SU-DHL-6 (cell line): ENCODE measurements at regions not wholly inside any gene's neighbourhood (a gene's known extent, or its start where the extent isn't known, plus 50 kb on each side); places are given as distances from the start of the nearest gene placed in this dataset.

ENCODE experiments used
- H2AFZ ChIP-seq: fragments of 200-600 bp; sonication (generic); 2 replicates; pipeline ENCODE4 v1.6.1; 2014; ENCODE audit warnings: low read depth, mild to moderate bottlenecking, moderate library complexity, mixed read lengths, antibody characterized with exemption, low read length; ENCODE audit not compliant: severe bottlenecking
- H3F3A ChIP-seq: fragments of 200-600 bp; shearing (Covaris generic); 2 replicates; pipeline ENCODE4 v1.6.0; 2016; ENCODE audit warnings: antibody characterized with exemption, mild to moderate bottlenecking; ENCODE audit not compliant: insufficient read depth
- H3K27ac ChIP-seq: fragments of 200-600 bp; sonication (generic); 2 replicates; pipeline ENCODE4 v1.5.1; 2016; ENCODE audit warnings: low read depth, mild to moderate bottlenecking, low read length, moderate library complexity, mixed read lengths
- H3K27me3 ChIP-seq: fragments of 200-600 bp; sonication (generic), shearing (Covaris generic); 2 replicates; pipeline ENCODE4 v1.6.0; 2014; ENCODE audit warnings: mild to moderate bottlenecking, low read length
- H3K36me3 ChIP-seq: fragments of 200-600 bp; sonication (generic); 2 replicates; pipeline ENCODE4 v1.6.1; 2014; ENCODE audit warnings: mild to moderate bottlenecking, low read length, mixed read lengths
- H3K4me2 ChIP-seq: fragments of 300-600, 200-600 bp; shearing (Covaris generic), sonication (generic); 2 replicates; pipeline ENCODE4 v1.6.0; 2014; ENCODE audit warnings: low read length, low read depth, mild to moderate bottlenecking; ENCODE audit not compliant: poor library complexity, severe bottlenecking
- H3K4me3 ChIP-seq: fragments of 200-600 bp; sonication (generic); 2 replicates; pipeline ENCODE4 v1.5.1; 2014; ENCODE audit warnings: antibody characterized with exemption, low read length, mild to moderate bottlenecking, mixed read lengths; ENCODE audit not compliant: insufficient read depth, poor library complexity, severe bottlenecking
- H3K79me2 ChIP-seq: fragments of 200-600 bp; sonication (generic); 2 replicates; pipeline ENCODE4 v1.6.1; 2014; ENCODE audit warnings: mild to moderate bottlenecking, low read length, moderate library complexity; ENCODE audit not compliant: insufficient read depth
- H3K9ac ChIP-seq: fragments of 200-600 bp; sonication (generic); 2 replicates; pipeline ENCODE4 v1.7.0; 2014; ENCODE audit warnings: mild to moderate bottlenecking, low read length
- H3K9me2 ChIP-seq: fragments of 200-600 bp; sonication (generic); replicated peaks from 2 replicates; pipeline ENCODE4 v1.6.1; 2014; ENCODE audit warnings: low read length; ENCODE audit not compliant: insufficient read depth
- H3K9me3 ChIP-seq: fragments of 200-600 bp; sonication (generic); 2 replicates; pipeline ENCODE4 v1.6.1; 2014; ENCODE audit warnings: low read length, mixed read lengths; ENCODE audit not compliant: insufficient read depth
- H4K20me1 ChIP-seq: fragments of 200-600 bp; sonication (generic); 2 replicates; pipeline ENCODE4 v1.6.1; 2014; ENCODE audit warnings: low read depth, mild to moderate bottlenecking, antibody characterized with exemption, low read length, moderate library complexity, mixed read lengths
- CTCF ChIP-seq: fragments of 200-600 bp; sonication (generic); IDR thresholded peaks from one replicate; pipeline ENCODE4 v1.5.1; 2017; ENCODE audit warnings: antibody characterized with exemption, mild to moderate bottlenecking, low read length, moderate library complexity; ENCODE audit not compliant: insufficient read depth, poor library complexity, severe bottlenecking
- EZH2phosphoT487 ChIP-seq: fragments of 200-600 bp; sonication (generic), shearing (Covaris generic); conservative IDR thresholded peaks from 2 replicates; pipeline ENCODE4 v1.6.1; 2018; ENCODE audit warnings: mild to moderate bottlenecking, antibody characterized with exemption, low read length, moderate library complexity, mixed read lengths

- H3F3A ChIP-seq = no peaks in the 10 kb centered on the region
- no peak for TF ChIP-seq CTCF
- no peak for TF ChIP-seq EZH2phosphoT487
- H3K4me2 ChIP-seq = no peak overlapping the region
- H3K79me2 ChIP-seq = no peaks in the 10 kb centered on the region
- no peaks in the 10 kb centered on the region for H3K9me2 ChIP-seq
- no peaks in the 10 kb centered on the region for H4K20me1 ChIP-seq
- no peak overlapping the region for H3K9ac ChIP-seq
- H3K36me3 ChIP-seq = no peaks in the 10 kb centered on the region
- no peak overlapping the region for H3K4me3 ChIP-seq
- H3K27ac ChIP-seq = no peak overlapping the region
- H3K27me3 ChIP-seq = no peaks in the 10 kb centered on the region
- H2AFZ ChIP-seq = no peak overlapping the region
- H3K9me3 ChIP-seq = no peaks in the 10 kb centered on the region
Measured at GRCh38 chr5:117327511-117327910, 752.9 kb upstream of the SEMA6A start.

- H3K4me3 ChIP-seq = no peak overlapping the region
- no peaks in the 10 kb centered on the region for H3K27me3 ChIP-seq
- no peaks in the 10 kb centered on the region for H3K36me3 ChIP-seq
- TF ChIP-seq EZH2phosphoT487 (no peak), CTCF (no peak)
- no peaks in the 10 kb centered on the region for H3K9me2 ChIP-seq
- no peak overlapping the region for H3K27ac ChIP-seq
- no peaks in the 10 kb centered on the region for H3F3A ChIP-seq
- no peak overlapping the region for H3K9ac ChIP-seq
- no peak overlapping the region for H2AFZ ChIP-seq
- H4K20me1 ChIP-seq = no peaks in the 10 kb centered on the region
- no peaks in the 10 kb centered on the region for H3K79me2 ChIP-seq
- no peak overlapping the region for H3K4me2 ChIP-seq
- no peaks in the 10 kb centered on the region for H3K9me3 ChIP-seq
Measured at GRCh38 chr5:117326997-117327396, 752.4 kb upstream of the SEMA6A start.

GRCh38 chr5:117318528-117318927 is 743.9 kb upstream of the SEMA6A start:
- Histone ChIP-seq H3K27ac (no peak overlapping the region), H3F3A (no peaks in the 10 kb centered on the region), H3K9me3 (no peaks in the 10 kb centered on the region), H3K36me3 (no peaks in the 10 kb centered on the region), H3K4me3 (no peak overlapping the region), H3K9me2 (0 out of 2 replicates have a peak, but pooled peaks cover 5% of the 10 kb centered on the region), H2AFZ (no peak overlapping the region), H3K4me2 (no peak overlapping the region), H4K20me1 (no peaks in the 10 kb centered on the region), H3K9ac (no peak overlapping the region), H3K79me2 (no peaks in the 10 kb centered on the region), H3K27me3 (no peaks in the 10 kb centered on the region)
- TF ChIP-seq EZH2phosphoT487 = no peak
- TF ChIP-seq CTCF = no peak
